ENCODE measurements at regions not wholly inside any gene's neighbourhood (a gene's known extent, or its start where the extent isn't known, plus 50 kb on each side); places are given as distances from the start of the nearest gene placed in this dataset.

GRCh38 chr11:119782006-119782738 lies 53.2 kb upstream of the NECTIN1 start:
- Histone ChIP-seq H3K27ac (ENCODE audit: low read length) (no peak overlapping the region), H3K27me3 (ENCODE audit: insufficient read depth, low read length) (no peaks in the 10 kb centered on the region), H3K9me3 (ENCODE audit: insufficient read depth, low read depth, low read length) (no peaks in the 10 kb centered on the region), H3K36me3 (ENCODE audit: insufficient read depth, low read depth, low read length) (no peaks in the 10 kb centered on the region), H3K4me3 (ENCODE audit: low read length) (no peak overlapping the region), H3K9ac (ENCODE audit: low read depth, low read length) (no peak overlapping the region), H3K4me1 (ENCODE audit: insufficient read depth, low read length) (peaks cover 9% of the 10 kb centered on the region; the same call in 1 of the 2 replicates)

GRCh38 chr11:119780222-119780953 lies 51.4 kb upstream of the NECTIN1 start:
- no peak overlapping the region for H3K27ac ChIP-seq (ENCODE audit: low read length)
- no peak overlapping the region for H3K4me3 ChIP-seq (ENCODE audit: low read length)
- peaks cover 9% of the 10 kb centered on the region; the same call in 1 of the 2 replicates for H3K4me1 ChIP-seq (ENCODE audit: insufficient read depth, low read length)
- H3K27me3 ChIP-seq (ENCODE audit: insufficient read depth, low read length) = peaks cover 13% of the 10 kb centered on the region; the same call in 1 of the 2 replicates
- H3K9ac ChIP-seq (ENCODE audit: low read depth, low read length) = no peak overlapping the region
- no peaks in the 10 kb centered on the region for H3K36me3 ChIP-seq (ENCODE audit: insufficient read depth, low read depth, low read length)
- no peaks in the 10 kb centered on the region for H3K9me3 ChIP-seq (ENCODE audit: insufficient read depth, low read depth, low read length)

GRCh38 chr11:119779195-119780071 lies 50.4 kb upstream of the NECTIN1 start:
- no peak overlapping the region for H3K27ac ChIP-seq (ENCODE audit: low read length)
- peaks cover 9% of the 10 kb centered on the region; the same call in 1 of the 2 replicates for H3K4me1 ChIP-seq (ENCODE audit: insufficient read depth, low read length)
- no peak overlapping the region for H3K9ac ChIP-seq (ENCODE audit: low read depth, low read length)
- peaks cover 14% of the 10 kb centered on the region; the same call in 1 of the 2 replicates for H3K27me3 ChIP-seq (ENCODE audit: insufficient read depth, low read length)
- H3K9me3 ChIP-seq (ENCODE audit: insufficient read depth, low read depth, low read length) = no peaks in the 10 kb centered on the region
- no peaks in the 10 kb centered on the region for H3K36me3 ChIP-seq (ENCODE audit: insufficient read depth, low read depth, low read length)
- H3K4me3 ChIP-seq (ENCODE audit: low read length) = no peak overlapping the region

Data from iPS-20b (cell line).